MM.1S (cell line): ENCODE measurements at regions not wholly inside any gene's neighbourhood (a gene's known extent, or its start where the extent isn't known, plus 50 kb on each side); places are given as distances from the start of the nearest gene placed in this dataset.

Experiments
- CTCF ChIP-seq: fragments of 300-600 bp; sonication (generic); IDR thresholded peaks from 2 replicates; pipeline ENCODE4 v1.5.1; 2016; ENCODE audit warnings: antibody characterized with exemption, low read length, mixed read lengths
- EZH2 ChIP-seq: fragments of 300-600 bp; sonication (generic); optimal IDR thresholded peaks from 2 replicates; pipeline ENCODE3; 2017; ENCODE audit warnings: low read depth, mild to moderate bottlenecking, antibody characterized with exemption, low read length, mixed read lengths

- TF ChIP-seq CTCF, result no peak
- TF ChIP-seq EZH2, result no peak
Observed at GRCh38 chr14:55754871-55755270, 174.9 kb downstream of the KTN1 start.
